ENCODE measurements at regions not wholly inside any gene's neighbourhood (a gene's known extent, or its start where the extent isn't known, plus 50 kb on each side); places are given as distances from the start of the nearest gene placed in this dataset.

DNA sequence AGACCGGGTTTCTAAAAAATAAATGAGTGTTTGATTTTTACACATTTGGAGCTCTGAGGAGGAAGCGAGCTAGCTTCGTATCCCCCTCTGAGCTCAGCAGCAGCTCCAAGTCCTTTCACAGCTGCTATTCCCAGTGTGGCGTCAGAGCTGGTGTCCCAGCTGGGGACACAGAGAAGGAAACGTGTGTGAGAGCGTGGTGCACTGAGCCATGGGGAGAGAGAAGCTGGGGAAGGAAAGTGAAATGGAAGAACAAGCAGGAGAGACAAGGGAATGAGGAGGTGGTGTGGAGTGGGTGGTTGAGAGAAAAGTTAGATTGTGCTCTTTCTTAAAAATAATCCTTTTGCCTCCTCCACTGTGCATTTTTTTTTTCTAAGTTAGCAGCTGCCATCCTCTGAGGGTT is 79.5 kb upstream of the SLC4A4 start:
- Histone ChIP-seq H3K9me3 (ENCODE audit: control insufficient read depth in 2 of 2, low read length in 2 of 2) (no peaks in the 10 kb centered on the region), H3K4me3 (ENCODE audit: low read depth, low read length) (no peak overlapping the region), H3K36me3 (ENCODE audit: control insufficient read depth, insufficient read depth, low read length) (no peaks in the 10 kb centered on the region), H3K27me3 (ENCODE audit: control insufficient read depth, insufficient read depth, low read length) (no peaks in the 10 kb centered on the region), H3K27ac (ENCODE audit: insufficient read depth, low read length, poor library complexity, severe bottlenecking) (no peak overlapping the region), H3K4me1 (ENCODE audit: control insufficient read depth, insufficient read depth, low read length, poor library complexity, severe bottlenecking) (no peaks in the 10 kb centered on the region)
- peaks cover 10% of the 10 kb centered on the region for H3K27me3 Mint-ChIP-seq
- H3K36me3 Mint-ChIP-seq, result no peaks in the 10 kb centered on the region
- no peak overlapping the region for H3K27ac Mint-ChIP-seq
- H3K9me3 Mint-ChIP-seq, result peaks cover 0 to 1% (median 0%) of the 10 kb centered on the region in 7 donors
- ATAC-seq (ENCODE audit: low read depth in 2 of 2) (no peak), DNase-seq (no peak)
- H3K4me1 Mint-ChIP-seq, result peaks cover 0 to 5% (median 1%) of the 10 kb centered on the region in 4 donors
- H3K4me3 Mint-ChIP-seq, result no peak overlapping the region

- Mint-ChIP-seq H3K9me3 (peaks cover 0 to 1% (median 0%) of the 10 kb centered on the region in 7 donors), H3K4me3 (no peak overlapping the region), H3K27me3 (peaks cover 10% of the 10 kb centered on the region), H3K27ac (no peak overlapping the region), H3K4me1 (peaks cover 0 to 5% (median 1%) of the 10 kb centered on the region in 4 donors), H3K36me3 (no peaks in the 10 kb centered on the region)
- Histone ChIP-seq H3K4me1 (ENCODE audit: control insufficient read depth, insufficient read depth, low read length, poor library complexity, severe bottlenecking) (no peaks in the 10 kb centered on the region), H3K4me3 (ENCODE audit: low read depth, low read length) (no peak overlapping the region), H3K27ac (ENCODE audit: insufficient read depth, low read length, poor library complexity, severe bottlenecking) (no peak overlapping the region), H3K9me3 (ENCODE audit: control insufficient read depth in 2 of 2, low read length in 2 of 2) (no peaks in the 10 kb centered on the region), H3K27me3 (ENCODE audit: control insufficient read depth, insufficient read depth, low read length) (no peaks in the 10 kb centered on the region), H3K36me3 (ENCODE audit: control insufficient read depth, insufficient read depth, low read length) (no peaks in the 10 kb centered on the region)
- no peak for ATAC-seq (ENCODE audit: low read depth in 2 of 2)
- DNase-seq, result no peak
Measured at GRCh38 chr4:71259911-71260331, 78.9 kb upstream of the SLC4A4 start.

- ATAC-seq (ENCODE audit: low read depth in 2 of 2) (no peak), DNase-seq (no peak)
- Histone ChIP-seq H3K27ac (ENCODE audit: insufficient read depth, low read length, poor library complexity, severe bottlenecking) (no peak overlapping the region), H3K27me3 (ENCODE audit: control insufficient read depth, insufficient read depth, low read length) (no peaks in the 10 kb centered on the region), H3K9me3 (ENCODE audit: control insufficient read depth in 2 of 2, low read length in 2 of 2) (no peaks in the 10 kb centered on the region), H3K4me1 (ENCODE audit: control insufficient read depth, insufficient read depth, low read length, poor library complexity, severe bottlenecking) (no peaks in the 10 kb centered on the region), H3K4me3 (ENCODE audit: low read depth, low read length) (no peak overlapping the region), H3K36me3 (ENCODE audit: control insufficient read depth, insufficient read depth, low read length) (no peaks in the 10 kb centered on the region)
- Mint-ChIP-seq H3K4me1 (peaks cover 0 to 5% (median 1%) of the 10 kb centered on the region in 4 donors), H3K9me3 (peaks cover 0 to 1% (median 0%) of the 10 kb centered on the region in 7 donors), H3K27me3 (peaks cover 10% of the 10 kb centered on the region), H3K4me3 (no peak overlapping the region), H3K27ac (no peak overlapping the region), H3K36me3 (no peaks in the 10 kb centered on the region)
Measured at GRCh38 chr4:71260544-71260943, 78.3 kb upstream of the SLC4A4 start.

DNA sequence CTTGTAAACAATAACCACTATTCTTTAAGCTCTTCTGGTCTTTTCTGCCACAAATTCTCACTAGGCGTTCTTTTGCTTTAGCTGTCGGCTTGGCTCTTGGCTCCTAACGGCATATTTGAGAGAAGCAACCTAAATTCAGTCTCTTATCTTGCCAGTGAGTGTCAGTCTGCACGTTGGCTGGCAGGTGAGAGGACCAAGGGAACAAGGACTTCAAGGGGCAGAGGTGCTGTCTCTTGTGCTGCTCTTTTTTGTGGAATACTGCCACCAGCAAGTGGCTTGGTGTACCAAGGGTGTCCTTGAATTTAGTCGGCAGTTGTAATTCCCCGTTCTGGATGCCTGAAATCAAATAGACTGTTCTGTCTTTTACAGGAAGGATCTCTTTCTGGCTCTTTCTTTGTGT is 77.8 kb upstream of the SLC4A4 start:
- Histone ChIP-seq H3K4me3 (ENCODE audit: low read depth, low read length) (no peak overlapping the region), H3K27ac (ENCODE audit: insufficient read depth, low read length, poor library complexity, severe bottlenecking) (no peak overlapping the region), H3K9me3 (ENCODE audit: control insufficient read depth in 2 of 2, low read length in 2 of 2) (no peaks in the 10 kb centered on the region), H3K36me3 (ENCODE audit: control insufficient read depth, insufficient read depth, low read length) (no peaks in the 10 kb centered on the region), H3K4me1 (ENCODE audit: control insufficient read depth, insufficient read depth, low read length, poor library complexity, severe bottlenecking) (no peaks in the 10 kb centered on the region), H3K27me3 (ENCODE audit: control insufficient read depth, insufficient read depth, low read length) (no peaks in the 10 kb centered on the region)
- DNase-seq, result no peak
- no peak overlapping the region for H3K27ac Mint-ChIP-seq
- peaks cover 10% of the 10 kb centered on the region for H3K27me3 Mint-ChIP-seq
- ATAC-seq (ENCODE audit: low read depth in 2 of 2), result no peak
- peaks cover 0 to 1% (median 0%) of the 10 kb centered on the region in 7 donors for H3K9me3 Mint-ChIP-seq
- no peaks in the 10 kb centered on the region for H3K36me3 Mint-ChIP-seq
- H3K4me3 Mint-ChIP-seq, result no peak overlapping the region
- peaks cover 0 to 5% (median 1%) of the 10 kb centered on the region in 4 donors for H3K4me1 Mint-ChIP-seq

DNA sequence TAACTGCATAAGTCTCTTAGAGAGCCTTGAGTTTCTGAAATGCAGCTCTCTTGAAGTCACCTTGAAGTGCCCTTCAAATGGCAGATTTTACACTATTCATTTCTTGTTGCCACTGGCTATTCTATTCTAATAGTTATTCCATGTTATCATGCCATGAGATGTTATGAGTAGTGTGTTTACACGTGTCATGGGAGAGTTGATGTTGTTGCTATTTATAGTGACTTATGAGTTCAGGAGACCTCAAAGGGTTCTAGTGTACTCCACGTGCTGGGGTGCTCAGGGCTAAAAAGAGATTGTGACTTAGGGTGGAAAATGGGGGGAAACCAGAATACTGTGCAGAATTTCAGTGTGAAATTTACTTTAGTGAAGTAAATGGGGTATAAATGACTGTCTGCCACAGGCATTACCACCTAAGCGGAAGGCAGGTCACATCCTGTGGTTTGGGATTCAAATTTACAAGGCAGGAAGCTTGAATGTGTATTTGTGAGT is 77.1 kb upstream of the SLC4A4 start:
- Mint-ChIP-seq H3K4me3 (no peak overlapping the region), H3K36me3 (no peaks in the 10 kb centered on the region), H3K4me1 (peaks cover 0 to 5% (median 1%) of the 10 kb centered on the region in 4 donors), H3K9me3 (no peaks in the 10 kb centered on the region), H3K27ac (no peak overlapping the region), H3K27me3 (peaks cover 10% of the 10 kb centered on the region)
- Histone ChIP-seq H3K27ac (ENCODE audit: insufficient read depth, low read length, poor library complexity, severe bottlenecking) (no peak overlapping the region), H3K36me3 (ENCODE audit: control insufficient read depth, insufficient read depth, low read length) (no peaks in the 10 kb centered on the region), H3K27me3 (ENCODE audit: control insufficient read depth, insufficient read depth, low read length) (no peaks in the 10 kb centered on the region), H3K9me3 (ENCODE audit: control insufficient read depth in 2 of 2, low read length in 2 of 2) (no peaks in the 10 kb centered on the region), H3K4me1 (ENCODE audit: control insufficient read depth, insufficient read depth, low read length, poor library complexity, severe bottlenecking) (no peaks in the 10 kb centered on the region), H3K4me3 (ENCODE audit: low read depth, low read length) (no peak overlapping the region)
- DNase-seq (peak in 1 of 3 donors; percentile 14), ATAC-seq (ENCODE audit: low read depth in 2 of 2) (no peak)

DNA sequence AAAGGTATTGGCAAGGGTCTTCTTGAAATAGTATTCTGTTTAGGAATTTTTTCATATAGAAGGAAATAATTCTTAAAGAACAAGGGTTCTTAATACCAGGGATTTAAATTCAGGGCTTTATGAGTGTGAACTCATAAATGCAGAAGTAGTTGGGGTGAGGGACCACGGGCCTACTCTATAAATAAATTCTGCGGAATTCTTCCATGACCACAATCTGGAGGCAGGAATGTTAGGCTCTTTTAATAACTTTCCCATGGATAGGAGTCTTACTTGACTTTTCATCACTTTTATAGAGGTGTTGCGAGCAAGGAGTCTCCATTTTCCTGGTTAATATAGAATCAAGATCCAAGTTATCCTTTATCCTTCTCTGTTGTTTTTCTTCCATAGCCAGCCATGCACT is 76.7 kb upstream of the SLC4A4 start:
- peaks cover 10% of the 10 kb centered on the region for H3K27me3 Mint-ChIP-seq
- Histone ChIP-seq H3K36me3 (ENCODE audit: control insufficient read depth, insufficient read depth, low read length) (no peaks in the 10 kb centered on the region), H3K4me1 (ENCODE audit: control insufficient read depth, insufficient read depth, low read length, poor library complexity, severe bottlenecking) (no peaks in the 10 kb centered on the region), H3K27ac (ENCODE audit: insufficient read depth, low read length, poor library complexity, severe bottlenecking) (no peak overlapping the region), H3K4me3 (ENCODE audit: low read depth, low read length) (no peak overlapping the region), H3K9me3 (ENCODE audit: control insufficient read depth in 2 of 2, low read length in 2 of 2) (no peaks in the 10 kb centered on the region), H3K27me3 (ENCODE audit: control insufficient read depth, insufficient read depth, low read length) (no peaks in the 10 kb centered on the region)
- no peaks in the 10 kb centered on the region for H3K36me3 Mint-ChIP-seq
- DNase-seq (no peak), ATAC-seq (ENCODE audit: low read depth in 2 of 2) (no peak)
- H3K9me3 Mint-ChIP-seq, result no peaks in the 10 kb centered on the region
- H3K4me3 Mint-ChIP-seq, result no peak overlapping the region
- H3K4me1 Mint-ChIP-seq, result peaks cover 0 to 5% (median 1%) of the 10 kb centered on the region in 4 donors
- no peak overlapping the region for H3K27ac Mint-ChIP-seq

DNA sequence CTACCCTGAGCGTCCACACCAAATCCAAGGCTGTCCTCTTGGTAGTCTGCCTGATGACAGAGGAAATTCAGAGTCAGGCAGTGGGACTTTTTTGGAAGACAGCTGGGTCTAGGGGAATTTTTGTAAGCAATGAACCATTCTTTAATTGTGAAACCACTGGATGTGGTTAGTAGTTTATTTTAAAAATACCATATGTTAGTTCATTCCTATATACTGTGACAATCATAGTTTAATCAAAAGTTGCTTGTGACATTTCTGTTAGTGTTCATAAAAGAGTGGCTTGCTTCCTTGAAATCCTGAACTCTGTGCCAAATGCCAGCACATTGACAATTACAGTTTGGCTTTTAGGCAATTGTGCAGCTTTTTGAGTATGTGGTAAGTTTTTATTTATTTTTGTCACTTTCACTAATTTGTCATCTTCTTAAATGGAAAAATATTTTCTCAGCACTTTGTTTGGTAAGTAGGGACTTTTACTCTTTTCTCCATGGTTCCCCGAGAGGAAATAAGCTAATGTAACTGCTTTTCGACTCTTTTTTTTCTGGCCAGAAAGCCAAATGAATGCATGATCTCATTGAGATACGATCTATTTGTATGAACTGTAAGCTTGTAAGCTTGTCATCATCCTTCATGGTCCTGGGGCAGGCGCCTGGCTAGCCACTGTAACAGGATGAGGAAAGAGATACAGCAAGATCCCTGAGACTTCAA is 72.6 kb upstream of the SLC4A4 start:
- Histone ChIP-seq H3K9me3 (ENCODE audit: control insufficient read depth in 2 of 2, low read length in 2 of 2) (no peaks in the 10 kb centered on the region), H3K36me3 (ENCODE audit: control insufficient read depth, insufficient read depth, low read length) (no peaks in the 10 kb centered on the region), H3K4me3 (ENCODE audit: low read depth, low read length) (no peak overlapping the region), H3K27ac (ENCODE audit: insufficient read depth, low read length, poor library complexity, severe bottlenecking) (no peak overlapping the region), H3K4me1 (ENCODE audit: control insufficient read depth, insufficient read depth, low read length, poor library complexity, severe bottlenecking) (no peaks in the 10 kb centered on the region), H3K27me3 (ENCODE audit: control insufficient read depth, insufficient read depth, low read length) (no peaks in the 10 kb centered on the region)
- Mint-ChIP-seq H3K9me3 (no peaks in the 10 kb centered on the region), H3K4me1 (peaks cover 0 to 5% (median 1%) of the 10 kb centered on the region in 4 donors), H3K4me3 (no peak overlapping the region), H3K36me3 (no peaks in the 10 kb centered on the region), H3K27me3 (peaks cover 13% of the 10 kb centered on the region), H3K27ac (no peak overlapping the region)
- DNase-seq (no peak), ATAC-seq (ENCODE audit: low read depth in 2 of 2) (no peak)

DNA sequence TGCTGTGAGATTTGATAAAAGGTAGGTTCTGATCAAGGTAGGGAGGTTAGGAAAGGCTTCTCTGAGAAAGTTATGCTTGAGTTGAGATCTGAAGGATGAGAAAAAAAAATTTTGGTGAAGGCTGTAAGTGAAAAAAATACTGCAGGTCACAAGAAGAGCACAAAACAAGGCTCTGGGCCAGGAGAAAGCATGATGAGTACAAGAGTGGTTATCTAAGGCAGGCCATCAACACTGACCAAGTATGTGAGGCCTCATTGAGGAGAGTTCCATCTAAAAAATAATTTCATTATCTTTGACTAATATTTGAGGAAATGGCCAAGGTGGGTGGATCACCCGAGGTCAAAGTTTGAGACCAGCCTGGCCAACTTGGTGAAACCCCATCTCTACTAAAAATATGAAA is 71.6 kb upstream of the SLC4A4 start:
- no peak for ATAC-seq (ENCODE audit: low read depth in 2 of 2)
- no peaks in the 10 kb centered on the region for H3K9me3 Mint-ChIP-seq
- Histone ChIP-seq H3K27ac (ENCODE audit: insufficient read depth, low read length, poor library complexity, severe bottlenecking) (no peak overlapping the region), H3K27me3 (ENCODE audit: control insufficient read depth, insufficient read depth, low read length) (no peaks in the 10 kb centered on the region), H3K4me1 (ENCODE audit: control insufficient read depth, insufficient read depth, low read length, poor library complexity, severe bottlenecking) (no peaks in the 10 kb centered on the region), H3K36me3 (ENCODE audit: control insufficient read depth, insufficient read depth, low read length) (no peaks in the 10 kb centered on the region), H3K9me3 (ENCODE audit: control insufficient read depth in 2 of 2, low read length in 2 of 2) (no peaks in the 10 kb centered on the region), H3K4me3 (ENCODE audit: low read depth, low read length) (no peak overlapping the region)
- H3K36me3 Mint-ChIP-seq, result no peaks in the 10 kb centered on the region
- peak overlapping the region in 1 of 3 donors; percentile 17 for H3K27ac Mint-ChIP-seq
- peaks cover 7% of the 10 kb centered on the region for H3K27me3 Mint-ChIP-seq
- no peak overlapping the region for H3K4me3 Mint-ChIP-seq
- H3K4me1 Mint-ChIP-seq, result no peaks in the 10 kb centered on the region
- DNase-seq, result no peak
